ENCODE measurements at regions not wholly inside any gene's neighbourhood (a gene's known extent, or its start where the extent isn't known, plus 50 kb on each side); places are given as distances from the start of the nearest gene placed in this dataset.

- DNase-seq (ENCODE audit: low read depth in 2 of 3, low spot score in 2 of 3), result no peak
Observed at GRCh38 chr5:2696156-2696807, 55.2 kb downstream of the IRX2 start.

DNA sequence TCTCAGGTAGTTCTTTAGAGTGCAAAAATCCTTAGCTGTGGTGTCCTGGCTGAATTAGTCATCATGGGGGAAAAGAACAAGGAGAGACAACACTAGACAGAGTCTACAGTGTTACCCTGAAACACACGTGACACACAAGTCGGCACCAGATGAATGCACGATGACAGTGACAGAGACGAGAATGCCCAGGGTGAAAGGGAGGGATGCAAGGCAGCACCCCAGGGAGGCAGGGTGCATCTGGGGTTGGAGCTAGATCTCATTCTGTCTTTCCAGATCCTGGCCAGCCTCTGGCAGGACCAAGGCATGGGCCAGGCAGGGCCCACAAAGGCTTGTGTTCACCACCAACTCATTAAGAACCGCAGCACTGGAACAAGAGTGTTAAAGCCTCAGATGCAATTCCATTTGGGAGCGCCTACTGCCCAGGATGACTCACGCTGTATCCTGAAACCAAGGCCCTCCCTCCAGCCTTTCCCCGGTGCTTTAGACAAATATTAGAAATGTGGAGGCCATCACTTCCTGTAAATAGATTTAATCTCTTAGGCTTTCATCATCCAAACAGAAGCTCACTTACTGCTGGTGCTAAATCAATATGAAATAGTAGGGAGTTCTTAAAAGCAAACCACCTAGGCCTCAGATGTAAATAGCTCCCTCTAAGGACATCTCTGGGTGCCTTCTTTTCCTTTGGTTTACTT is 56.1 kb downstream of the IRX2 start:
- no peak for DNase-seq (ENCODE audit: low read depth in 2 of 3, low spot score in 2 of 3)

DNA sequence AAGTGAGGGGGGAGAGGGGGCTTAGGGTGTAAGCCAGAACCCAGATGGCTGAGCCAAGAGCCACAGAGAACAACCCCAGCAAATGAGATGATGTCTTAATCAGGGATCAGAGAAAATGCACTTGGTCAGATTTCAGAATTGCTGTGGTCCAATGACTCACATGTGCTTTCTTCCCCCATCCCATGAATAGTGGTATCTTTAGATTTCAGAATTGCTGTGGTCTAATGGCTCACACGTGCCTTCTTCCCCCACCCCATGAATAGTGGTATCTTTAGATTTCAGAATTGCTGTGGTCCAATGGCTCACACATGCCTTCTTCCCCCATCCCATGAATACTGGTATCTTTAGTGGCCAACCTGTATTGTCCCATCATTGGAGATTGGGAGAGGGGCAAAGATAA is 59.9 kb downstream of the IRX2 start:
- no peak for DNase-seq (ENCODE audit: low read depth in 2 of 3, low spot score in 2 of 3)

DNA sequence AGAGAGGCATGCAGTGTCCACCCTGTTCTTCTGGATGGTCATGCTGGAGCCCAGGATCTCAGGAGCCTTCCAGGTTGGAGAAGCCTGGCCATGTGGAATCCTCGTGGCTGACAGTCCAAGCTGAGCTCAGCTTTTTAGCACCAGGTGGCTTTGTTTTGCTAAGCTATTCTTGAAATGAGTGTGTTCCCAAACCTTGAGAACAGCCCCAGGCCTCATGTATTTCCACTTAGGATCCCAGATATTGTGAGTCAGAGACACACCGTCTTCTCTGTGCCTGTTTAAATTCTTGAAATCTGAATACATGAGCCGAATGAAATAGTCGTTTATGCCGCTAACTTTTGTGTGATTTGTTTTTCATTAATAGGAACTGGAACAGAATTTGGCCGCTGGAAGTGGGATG is 61.2 kb downstream of the IRX2 start:
- no peak for DNase-seq (ENCODE audit: low read depth in 2 of 3, low spot score in 2 of 3)

- no peak for DNase-seq (ENCODE audit: low read depth in 2 of 3, low spot score in 2 of 3)
Observed at GRCh38 chr5:2688586-2688985, 62.9 kb downstream of the IRX2 start.

DNA sequence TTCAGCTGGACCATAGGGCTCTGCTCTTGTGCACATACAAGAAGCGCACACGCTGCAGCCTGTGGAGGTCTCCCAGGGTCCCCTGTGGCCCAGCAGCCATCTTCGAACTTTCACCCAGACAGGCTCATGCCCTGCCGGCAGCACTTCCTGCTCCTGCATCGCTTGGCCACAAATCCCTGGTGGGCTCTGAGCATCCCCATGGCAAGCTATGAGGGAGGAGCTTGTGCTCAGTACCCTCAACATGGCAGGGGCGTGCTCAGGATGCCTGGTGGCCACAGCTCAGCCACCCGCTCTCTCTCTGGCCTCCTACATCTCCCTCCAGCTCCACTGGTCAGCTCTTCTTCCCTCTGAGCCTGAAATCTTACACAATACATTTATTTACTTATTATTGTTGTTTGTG is 63.7 kb downstream of the IRX2 start:
- DNase-seq (ENCODE audit: low read depth in 2 of 3, low spot score in 2 of 3), result no peak

- no peak for DNase-seq (ENCODE audit: low read depth in 2 of 3, low spot score in 2 of 3)
Observed at GRCh38 chr5:2686321-2687124, 65.0 kb downstream of the IRX2 start.

GRCh38 chr5:2685651-2686272 is 65.7 kb downstream of the IRX2 start:
- no peak for DNase-seq (ENCODE audit: low read depth in 2 of 3, low spot score in 2 of 3)

- DNase-seq (ENCODE audit: low read depth in 2 of 3, low spot score in 2 of 3), result no peak
Observed at GRCh38 chr5:2684606-2685005, 66.9 kb downstream of the IRX2 start.

- DNase-seq (ENCODE audit: low read depth in 2 of 3, low spot score in 2 of 3), result no peak
Observed at GRCh38 chr5:2683720-2684119, 67.8 kb downstream of the IRX2 start.

- no peak for DNase-seq (ENCODE audit: low read depth in 2 of 3, low spot score in 2 of 3)
Observed at GRCh38 chr5:2681476-2681875, 70.0 kb downstream of the IRX2 start.

DNA sequence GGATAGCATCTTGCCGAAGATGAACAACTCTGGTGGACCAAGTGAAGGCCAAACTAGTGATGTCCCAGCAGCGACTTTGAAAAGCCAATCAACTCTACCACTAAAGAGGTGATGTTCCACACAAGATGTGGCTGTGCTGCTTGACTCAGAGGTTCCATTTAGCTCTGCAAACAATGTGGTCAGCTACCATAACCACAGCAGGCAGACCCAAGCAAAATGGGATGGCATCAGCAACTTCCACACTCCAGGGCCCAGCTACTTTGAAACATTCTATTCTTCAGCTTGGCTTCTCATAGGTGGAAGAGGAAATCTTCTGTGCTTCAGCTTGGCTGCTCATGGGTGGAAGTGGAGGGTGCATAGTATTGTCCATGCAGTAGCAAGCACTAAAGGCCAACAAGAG is 70.5 kb downstream of the IRX2 start:
- DNase-seq (ENCODE audit: low read depth in 2 of 3, low spot score in 2 of 3), result no peak

- DNase-seq (ENCODE audit: low read depth in 2 of 3, low spot score in 2 of 3), result no peak
Observed at GRCh38 chr5:2677689-2678088, 73.8 kb downstream of the IRX2 start.

DNA sequence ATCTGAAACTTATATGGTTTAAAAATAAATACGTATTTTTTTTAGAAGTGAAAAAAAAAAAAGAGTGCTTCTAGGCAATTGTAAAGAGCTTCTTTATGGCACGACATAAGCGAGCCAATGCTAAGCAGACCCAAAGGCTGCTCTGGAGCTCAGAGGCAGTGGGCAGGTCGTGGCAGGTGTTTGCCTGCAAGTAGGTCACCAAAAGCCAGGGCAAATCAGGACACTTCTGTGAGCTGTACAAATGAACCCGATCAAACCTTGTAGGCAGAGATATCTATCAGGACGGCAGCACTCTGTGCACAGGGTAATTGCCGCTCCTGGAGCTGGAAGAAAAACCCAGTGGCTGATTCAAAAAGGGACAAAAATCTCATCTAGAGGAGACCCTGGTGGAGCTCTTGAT is 75.9 kb downstream of the IRX2 start:
- no peak for DNase-seq (ENCODE audit: low read depth in 2 of 3, low spot score in 2 of 3)

DNA sequence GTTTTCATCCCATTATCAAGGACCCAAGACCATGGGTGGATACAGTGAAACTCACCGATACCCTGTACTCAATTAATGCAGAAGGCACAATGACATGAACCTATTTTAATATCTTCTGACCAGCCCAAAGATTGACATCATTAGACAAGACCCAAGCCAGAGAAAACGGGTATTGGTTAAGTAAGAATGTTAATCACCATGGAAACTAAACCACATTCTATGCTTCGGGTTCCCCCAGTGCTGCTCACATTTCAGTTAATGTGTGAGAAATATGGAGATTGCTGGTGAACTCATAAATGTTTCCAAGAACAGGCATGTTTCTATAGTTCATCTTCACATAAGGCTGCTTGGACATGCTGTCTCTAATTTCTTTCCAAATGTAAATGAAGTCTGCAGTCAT is 77.0 kb downstream of the IRX2 start:
- no peak for DNase-seq (ENCODE audit: low read depth in 2 of 3, low spot score in 2 of 3)

GRCh38 chr5:2670940-2671339 is 80.5 kb downstream of the IRX2 start:
- no peak for DNase-seq (ENCODE audit: low read depth in 2 of 3, low spot score in 2 of 3)

- DNase-seq (ENCODE audit: low read depth in 2 of 3, low spot score in 2 of 3), result no peak
Observed at GRCh38 chr5:2669913-2670312, 81.6 kb downstream of the IRX2 start.

DNA sequence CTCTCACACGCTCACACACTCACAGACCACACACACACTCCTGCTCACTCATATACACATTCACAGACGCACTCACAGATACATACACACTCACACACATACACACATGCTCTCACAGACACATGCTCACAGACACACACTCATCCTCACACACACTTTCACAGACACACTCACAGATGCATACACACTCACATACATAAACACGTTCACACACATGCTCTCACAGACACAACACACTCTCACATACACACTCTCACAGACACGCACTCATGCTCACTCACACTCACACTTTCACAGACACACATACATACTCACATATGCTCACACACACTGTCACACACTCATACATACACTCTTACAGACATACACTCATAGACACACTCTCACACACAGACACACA is 82.2 kb downstream of the IRX2 start:
- DNase-seq (ENCODE audit: low read depth in 2 of 3, low spot score in 2 of 3), result no peak

GRCh38 chr5:2666081-2666480 is 85.4 kb downstream of the IRX2 start:
- no peak for DNase-seq (ENCODE audit: low read depth in 2 of 3, low spot score in 2 of 3)

- no peak for DNase-seq (ENCODE audit: low read depth in 2 of 3, low spot score in 2 of 3)
Observed at GRCh38 chr5:2663489-2663888, 88.0 kb downstream of the IRX2 start.

DNA sequence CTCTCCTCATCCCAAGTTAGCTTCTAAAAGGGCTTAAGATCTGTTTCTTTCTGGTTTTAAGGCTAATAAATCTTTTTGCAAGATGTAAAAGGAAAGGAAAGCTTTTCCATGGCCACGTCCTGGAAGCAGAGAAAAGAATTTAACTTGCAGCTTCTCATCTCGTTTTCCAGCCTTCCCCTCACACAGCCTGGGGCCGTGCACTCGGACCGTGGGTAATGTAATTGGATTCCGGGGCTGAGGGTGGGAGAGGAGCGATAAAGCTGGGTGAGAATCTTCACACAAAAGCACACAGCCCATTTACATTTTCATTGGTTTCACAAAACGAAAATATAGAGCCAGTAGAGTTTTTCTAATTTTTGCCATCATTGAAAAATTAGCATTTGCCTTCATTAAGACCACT is 91.2 kb downstream of the IRX2 start:
- DNase-seq (ENCODE audit: low read depth in 2 of 3, low spot score in 2 of 3), result no peak
